ENCODE measurements at regions not wholly inside any gene's neighbourhood (a gene's known extent, or its start where the extent isn't known, plus 50 kb on each side); places are given as distances from the start of the nearest gene placed in this dataset.

DNA sequence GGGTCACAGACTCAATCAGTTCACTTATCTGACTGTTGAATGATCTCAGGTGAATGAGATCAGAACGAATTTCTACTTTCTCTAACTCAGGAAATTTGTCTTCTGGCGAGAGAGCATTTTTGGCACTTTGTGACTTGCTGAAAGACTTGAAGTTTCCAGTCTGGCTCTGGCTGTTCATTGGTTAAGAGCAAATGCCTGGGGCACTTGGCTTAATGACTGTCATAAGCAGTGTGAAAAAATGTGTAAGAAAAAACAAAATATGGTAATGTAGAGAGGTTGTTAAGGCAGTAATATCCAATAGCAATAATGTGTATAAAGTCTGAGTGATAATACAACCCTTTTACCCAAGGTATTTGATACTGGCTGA lies 71.3 kb upstream of the PGRMC2 start:
- DNase-seq (ENCODE audit: low read depth in 2 of 2), result no peak

DNA sequence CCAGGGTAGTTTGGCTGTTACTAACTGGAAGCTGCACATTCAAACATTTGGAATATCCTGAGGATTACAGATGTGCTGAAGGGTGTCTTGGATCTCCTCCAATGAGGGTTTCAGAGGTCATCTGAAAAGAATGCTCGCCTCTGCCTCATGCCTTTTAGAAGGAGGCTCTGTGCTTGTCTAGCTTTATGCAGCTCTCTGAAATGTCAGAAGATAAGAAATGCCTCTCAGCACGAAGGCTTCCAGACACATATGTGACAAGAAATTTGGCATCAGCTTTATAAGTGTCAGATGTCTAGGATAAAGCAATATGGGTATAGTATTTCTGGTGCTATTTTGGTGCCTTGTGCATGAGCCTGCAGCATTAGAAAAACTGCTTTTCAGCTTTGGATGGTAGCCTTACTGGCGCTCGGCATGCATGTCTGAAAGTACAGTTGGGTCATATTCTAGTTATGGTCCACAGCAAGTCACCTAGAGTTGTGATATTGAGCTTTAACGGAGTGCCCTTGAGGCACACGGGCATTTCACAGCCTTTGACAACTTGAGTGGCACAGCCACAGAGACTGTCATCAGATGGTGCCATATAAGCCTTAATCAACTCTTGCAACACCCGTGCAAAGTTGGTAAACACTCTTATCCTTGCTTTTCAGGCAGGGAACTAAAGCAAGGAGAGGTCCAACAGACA lies 70.8 kb upstream of the PGRMC2 start:
- DNase-seq (ENCODE audit: low read depth in 2 of 2), result no peak

- DNase-seq (ENCODE audit: low read depth in 2 of 2), result no peak
Observed at GRCh38 chr4:128357286-128357685, 69.7 kb upstream of the PGRMC2 start.

DNA sequence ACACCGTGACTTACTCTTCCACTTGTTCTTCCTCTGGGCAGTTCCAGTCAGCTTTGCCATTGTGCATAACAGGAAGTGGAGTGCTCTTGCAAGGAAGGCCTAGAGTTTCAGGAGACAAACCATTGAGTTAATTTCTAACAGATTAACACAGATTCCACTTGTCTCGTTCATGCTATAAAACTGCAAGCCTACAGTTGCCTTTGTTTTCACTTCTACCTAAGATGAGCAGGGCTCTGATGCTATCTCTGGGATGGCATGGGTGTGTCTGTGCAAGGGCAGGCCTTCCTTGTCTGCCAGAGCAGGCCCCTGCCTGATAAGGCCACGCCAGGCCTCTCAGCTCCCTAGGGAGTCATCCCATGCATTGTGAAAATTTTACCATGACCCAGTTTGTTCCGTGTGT lies 67.7 kb upstream of the PGRMC2 start:
- no peak for DNase-seq (ENCODE audit: low read depth in 2 of 2)

- DNase-seq (ENCODE audit: low read depth in 2 of 2), result no peak
Observed at GRCh38 chr4:128354205-128354821, 66.7 kb upstream of the PGRMC2 start.

DNA sequence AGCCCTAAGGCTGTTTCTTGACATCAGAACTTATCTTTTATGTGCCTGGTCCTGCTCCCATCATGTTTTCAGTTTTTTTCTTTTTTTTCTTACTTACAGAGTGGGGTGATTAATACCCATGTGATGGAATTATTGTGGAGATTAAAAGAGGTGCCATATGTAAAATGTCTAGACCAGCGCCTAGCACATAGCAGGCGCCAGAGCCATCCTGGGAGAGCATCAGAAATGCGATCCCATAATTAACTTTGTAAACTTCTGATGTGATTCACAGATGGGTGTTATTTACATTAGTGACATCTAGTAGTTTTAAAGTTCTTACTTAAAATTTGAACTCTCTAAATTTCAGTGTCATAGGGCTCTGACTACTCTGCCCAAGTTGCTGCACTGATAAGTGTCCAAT lies 66.2 kb upstream of the PGRMC2 start:
- no peak for DNase-seq (ENCODE audit: low read depth in 2 of 2)

- no peak for DNase-seq (ENCODE audit: low read depth in 2 of 2)
Observed at GRCh38 chr4:128351502-128351901, 63.9 kb upstream of the PGRMC2 start.

GRCh38 chr4:128350449-128351045 lies 62.9 kb upstream of the PGRMC2 start:
- DNase-seq (ENCODE audit: low read depth in 2 of 2), result no peak

- no peak for DNase-seq (ENCODE audit: low read depth in 2 of 2)
Observed at GRCh38 chr4:128349921-128350320, 62.3 kb upstream of the PGRMC2 start.

DNA sequence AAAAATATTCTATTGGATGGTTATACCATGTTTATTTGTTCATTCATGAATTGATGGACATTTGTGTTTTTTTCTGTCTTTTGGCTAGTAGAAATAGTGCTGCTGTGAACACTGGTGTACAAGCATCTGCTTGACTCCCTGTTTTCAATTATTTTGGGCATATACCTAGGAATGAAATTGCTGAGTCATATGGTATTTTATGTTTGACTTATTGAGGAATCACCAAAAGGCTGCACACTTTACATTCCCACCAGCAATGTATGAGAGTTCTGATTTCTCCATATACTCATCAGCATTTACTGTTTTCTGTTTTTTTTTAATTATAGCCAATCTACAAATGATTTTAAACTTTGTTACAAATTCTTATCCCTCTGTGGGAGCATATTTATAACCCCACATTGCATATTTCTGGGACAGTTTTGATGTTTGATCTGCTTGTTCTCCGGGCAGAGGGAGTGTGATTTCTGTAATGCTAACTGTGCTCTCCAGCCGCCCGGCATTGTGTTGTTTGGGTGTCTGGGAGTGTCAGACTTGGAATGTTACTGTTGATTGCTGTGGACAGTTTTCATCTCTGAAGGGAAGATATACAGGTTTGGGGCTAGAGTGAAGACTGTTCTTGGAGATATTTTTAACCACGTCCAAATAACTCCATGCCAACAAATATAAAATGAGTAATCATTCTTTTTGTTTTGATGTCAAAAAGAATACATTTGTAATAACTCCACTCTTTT lies 60.5 kb upstream of the PGRMC2 start:
- DNase-seq (ENCODE audit: low read depth in 2 of 2), result no peak

- no peak for DNase-seq (ENCODE audit: low read depth in 2 of 2)
Observed at GRCh38 chr4:128347175-128347868, 59.7 kb upstream of the PGRMC2 start.

- no peak for DNase-seq (ENCODE audit: low read depth in 2 of 2)
Observed at GRCh38 chr4:128346054-128346716, 58.6 kb upstream of the PGRMC2 start.

GRCh38 chr4:128345650-128346049 lies 58.0 kb upstream of the PGRMC2 start:
- DNase-seq (ENCODE audit: low read depth in 2 of 2), result no peak

DNA sequence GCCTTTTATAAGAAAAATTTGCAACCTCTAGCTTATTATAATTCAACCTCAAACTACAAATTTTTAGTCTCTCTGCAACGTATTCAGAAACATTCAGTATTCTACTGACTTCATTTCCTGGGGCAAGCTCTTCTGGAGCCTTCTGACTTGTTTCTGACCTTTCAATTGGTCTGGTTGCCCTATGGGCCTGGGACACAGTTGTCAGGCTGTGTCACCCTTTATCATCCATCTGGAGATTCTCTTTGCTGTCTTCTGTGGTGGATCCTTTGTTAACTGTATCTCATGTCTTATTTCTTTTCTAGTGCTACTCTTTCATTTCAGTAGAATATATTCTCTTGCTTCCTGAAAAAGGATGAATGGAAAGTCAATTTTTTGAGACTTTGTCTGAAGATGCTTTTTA lies 55.1 kb upstream of the PGRMC2 start:
- DNase-seq (ENCODE audit: low read depth in 2 of 2), result no peak

- no peak for DNase-seq (ENCODE audit: low read depth in 2 of 2)
Observed at GRCh38 chr4:128341634-128342033, 54.0 kb upstream of the PGRMC2 start.

DNA sequence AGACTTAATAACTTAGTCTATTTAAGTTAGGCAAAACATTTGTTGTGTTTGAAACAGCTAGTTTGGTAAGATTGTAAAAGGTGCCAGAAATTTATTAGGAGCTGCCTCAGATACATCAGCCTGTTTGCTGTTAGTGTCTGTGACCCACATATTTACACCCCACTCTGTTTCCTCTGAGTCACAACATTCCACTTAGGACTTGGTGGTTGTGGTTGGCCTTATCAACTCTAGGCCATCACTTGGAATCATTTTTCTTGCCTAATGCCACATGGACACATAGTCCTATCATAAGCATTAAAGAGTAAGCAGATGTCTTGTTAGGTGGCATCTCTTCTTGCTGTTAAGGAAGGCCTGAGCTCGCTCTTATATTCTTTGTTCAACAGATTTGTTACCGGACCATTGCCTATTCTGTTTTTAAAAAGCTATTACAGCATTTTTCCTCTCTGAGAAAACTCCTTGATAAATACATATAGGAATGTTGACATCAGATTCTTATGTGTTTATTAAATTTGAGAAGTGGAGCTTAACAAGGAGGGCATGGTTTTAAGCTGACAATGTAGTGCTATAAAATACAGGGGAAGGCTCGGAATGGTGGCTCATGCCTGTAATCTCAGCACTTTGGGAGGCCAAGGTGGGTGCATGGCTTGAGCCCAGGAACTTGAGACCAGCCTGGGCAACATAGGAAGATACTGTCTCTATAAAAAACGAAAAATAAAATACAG lies 51.2 kb upstream of the PGRMC2 start:
- DNase-seq (ENCODE audit: low read depth in 2 of 2), result no peak

- no peak for DNase-seq (ENCODE audit: low read depth in 2 of 2)
Observed at GRCh38 chr4:128337863-128338262, 50.2 kb upstream of the PGRMC2 start.

All from stimulated activated CD4-positive, alpha-beta T cell treated with anti-CD3 and anti-CD28 coated beads, Interleukin-1b, Interleukin-23, amount 100 ng/mL, for 4 hours (primary cell).